Hepatocyte (in vitro differentiated cells): ENCODE measurements at regions not wholly inside any gene's neighbourhood (a gene's known extent, or its start where the extent isn't known, plus 50 kb on each side); places are given as distances from the start of the nearest gene placed in this dataset.

Experiments
- EZH2 ChIP-seq: fragments of 200-600 bp; sonication (generic); IDR thresholded peaks from 2 replicates; pipeline ENCODE4 v1.6.1; 2016; ENCODE audit warnings: antibody characterized with exemption, mild to moderate bottlenecking, borderline replicate concordance
- EZH2phosphoT487 ChIP-seq: fragments of 200-600 bp; sonication (generic); IDR thresholded peaks from one replicate; pipeline ENCODE4 v1.6.1; 2018; ENCODE audit warnings: antibody characterized with exemption, mild to moderate bottlenecking, low read depth, moderate library complexity; ENCODE audit not compliant: unreplicated experiment, severe bottlenecking
- TF ChIP-seq, protein P1 (sequence below): fragments of 200-600 bp; sonication (generic); IDR thresholded peaks from 2 replicates; pipeline ENCODE4 v1.5.1; 2016; ENCODE audit warnings: antibody characterized with exemption, mild to moderate bottlenecking; ENCODE audit not compliant: poor library complexity

DNA sequence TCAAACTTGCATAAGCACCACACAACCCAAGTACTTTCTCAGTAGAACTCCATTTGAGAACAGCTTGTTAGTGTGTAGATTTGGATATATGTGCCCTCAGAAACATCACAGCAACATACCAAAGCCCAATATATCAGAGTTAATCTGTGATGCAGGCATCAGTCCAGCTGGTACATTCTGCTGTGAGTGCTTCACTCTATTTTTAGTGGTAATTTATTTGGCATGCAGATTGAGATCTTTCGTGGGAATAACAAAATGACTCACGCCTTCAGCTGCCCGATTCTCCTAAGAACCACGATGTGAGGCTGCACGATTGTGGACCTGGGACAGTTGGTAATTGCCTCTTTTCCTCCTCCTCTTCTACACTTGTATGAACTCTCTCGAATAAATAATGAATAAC, 730.7 kb downstream of the SQOR start:
- TF ChIP-seq, protein P1, sequence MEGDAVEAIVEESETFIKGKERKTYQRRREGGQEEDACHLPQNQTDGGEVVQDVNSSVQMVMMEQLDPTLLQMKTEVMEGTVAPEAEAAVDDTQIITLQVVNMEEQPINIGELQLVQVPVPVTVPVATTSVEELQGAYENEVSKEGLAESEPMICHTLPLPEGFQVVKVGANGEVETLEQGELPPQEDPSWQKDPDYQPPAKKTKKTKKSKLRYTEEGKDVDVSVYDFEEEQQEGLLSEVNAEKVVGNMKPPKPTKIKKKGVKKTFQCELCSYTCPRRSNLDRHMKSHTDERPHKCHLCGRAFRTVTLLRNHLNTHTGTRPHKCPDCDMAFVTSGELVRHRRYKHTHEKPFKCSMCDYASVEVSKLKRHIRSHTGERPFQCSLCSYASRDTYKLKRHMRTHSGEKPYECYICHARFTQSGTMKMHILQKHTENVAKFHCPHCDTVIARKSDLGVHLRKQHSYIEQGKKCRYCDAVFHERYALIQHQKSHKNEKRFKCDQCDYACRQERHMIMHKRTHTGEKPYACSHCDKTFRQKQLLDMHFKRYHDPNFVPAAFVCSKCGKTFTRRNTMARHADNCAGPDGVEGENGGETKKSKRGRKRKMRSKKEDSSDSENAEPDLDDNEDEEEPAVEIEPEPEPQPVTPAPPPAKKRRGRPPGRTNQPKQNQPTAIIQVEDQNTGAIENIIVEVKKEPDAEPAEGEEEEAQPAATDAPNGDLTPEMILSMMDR = no peak
- TF ChIP-seq EZH2phosphoT487 (no peak), EZH2 (no peak)
